ENCODE measurements at regions not wholly inside any gene's neighbourhood (a gene's known extent, or its start where the extent isn't known, plus 50 kb on each side); places are given as distances from the start of the nearest gene placed in this dataset.
A peak's percentile ranks its signal among the peaks of the same experiment; 100 is the strongest.
"Not testable (repeated sequence)": the region's sequence is repeated elsewhere in the genome, so short reads cannot be mapped to it uniquely, and the experiment has no call there.

DNA sequence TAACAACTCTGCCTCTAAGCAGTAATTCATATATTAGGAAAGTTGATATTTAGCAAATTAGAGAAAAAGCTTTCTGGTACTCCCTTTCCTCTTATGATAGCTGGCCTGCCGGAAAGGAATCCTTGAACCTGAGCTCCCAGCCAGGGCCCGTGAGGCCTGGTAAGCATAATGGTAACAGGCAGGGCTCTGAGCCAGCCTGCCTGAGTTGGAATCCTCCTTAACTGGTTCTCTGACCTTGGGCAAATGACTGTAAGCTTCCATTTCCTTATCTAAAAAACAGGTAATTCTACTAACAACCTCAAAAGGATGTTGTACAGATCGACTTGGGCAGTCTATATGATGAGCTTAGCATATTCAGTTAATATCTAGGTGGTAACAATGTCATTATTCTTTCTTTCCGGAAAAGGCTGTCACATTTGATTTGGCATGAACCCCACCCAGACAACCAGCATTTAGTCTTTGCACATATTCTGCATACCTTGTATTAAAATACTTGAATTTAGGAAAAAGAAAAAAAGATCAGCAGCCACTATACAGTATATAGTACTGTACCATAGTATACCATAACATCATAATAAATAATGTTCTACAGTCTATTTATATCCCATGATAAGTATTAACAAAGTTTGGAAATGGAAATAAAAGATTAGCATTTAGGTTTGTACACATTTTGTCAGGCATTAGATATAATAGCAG is 55.7 kb upstream of the MAP3K1 start:
- BruUV-seq (replicated peaks) = no TSS peak
- ChIA-PET POLR2A (interaction anchor here (0.6 to 1.1 kb wide), 2 partner anchors 11 to 227 kb away, joined by 3 to 4 read pairs; no protein-coding TSS in a partner anchor), CTCF (interaction anchor here (1.1 kb wide), 1 partner anchor 20 kb away, joined by 3 read pairs; no protein-coding TSS in a partner anchor)
- no peaks in the 10 kb centered on the region for H3K27me3 Mint-ChIP-seq (ENCODE audit: insufficient read depth, unreplicated experiment)
- H3K9me3 Mint-ChIP-seq (ENCODE audit: unreplicated experiment) = no peaks in the 10 kb centered on the region
- DNase-seq (ENCODE audit: unreplicated experiment) = no peak
- no peak overlapping the region for H3K27ac Mint-ChIP-seq (ENCODE audit: low read depth, unreplicated experiment)
- peaks cover 21% of the 10 kb centered on the region for H3K4me1 Mint-ChIP-seq (ENCODE audit: insufficient read depth, unreplicated experiment)
- TF ChIP-seq, protein P1, sequence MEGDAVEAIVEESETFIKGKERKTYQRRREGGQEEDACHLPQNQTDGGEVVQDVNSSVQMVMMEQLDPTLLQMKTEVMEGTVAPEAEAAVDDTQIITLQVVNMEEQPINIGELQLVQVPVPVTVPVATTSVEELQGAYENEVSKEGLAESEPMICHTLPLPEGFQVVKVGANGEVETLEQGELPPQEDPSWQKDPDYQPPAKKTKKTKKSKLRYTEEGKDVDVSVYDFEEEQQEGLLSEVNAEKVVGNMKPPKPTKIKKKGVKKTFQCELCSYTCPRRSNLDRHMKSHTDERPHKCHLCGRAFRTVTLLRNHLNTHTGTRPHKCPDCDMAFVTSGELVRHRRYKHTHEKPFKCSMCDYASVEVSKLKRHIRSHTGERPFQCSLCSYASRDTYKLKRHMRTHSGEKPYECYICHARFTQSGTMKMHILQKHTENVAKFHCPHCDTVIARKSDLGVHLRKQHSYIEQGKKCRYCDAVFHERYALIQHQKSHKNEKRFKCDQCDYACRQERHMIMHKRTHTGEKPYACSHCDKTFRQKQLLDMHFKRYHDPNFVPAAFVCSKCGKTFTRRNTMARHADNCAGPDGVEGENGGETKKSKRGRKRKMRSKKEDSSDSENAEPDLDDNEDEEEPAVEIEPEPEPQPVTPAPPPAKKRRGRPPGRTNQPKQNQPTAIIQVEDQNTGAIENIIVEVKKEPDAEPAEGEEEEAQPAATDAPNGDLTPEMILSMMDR (IDR thresholded peaks at IDR 0.05; ENCODE audit: unreplicated experiment) = no peak
- H3K4me3 Mint-ChIP-seq (ENCODE audit: unreplicated experiment) = no peak overlapping the region
- H3K36me3 Mint-ChIP-seq (ENCODE audit: insufficient read depth, unreplicated experiment) = no peaks in the 10 kb centered on the region
- intact Hi-C loops (cut with micrococcal nuclease) = no loop called here

DNA sequence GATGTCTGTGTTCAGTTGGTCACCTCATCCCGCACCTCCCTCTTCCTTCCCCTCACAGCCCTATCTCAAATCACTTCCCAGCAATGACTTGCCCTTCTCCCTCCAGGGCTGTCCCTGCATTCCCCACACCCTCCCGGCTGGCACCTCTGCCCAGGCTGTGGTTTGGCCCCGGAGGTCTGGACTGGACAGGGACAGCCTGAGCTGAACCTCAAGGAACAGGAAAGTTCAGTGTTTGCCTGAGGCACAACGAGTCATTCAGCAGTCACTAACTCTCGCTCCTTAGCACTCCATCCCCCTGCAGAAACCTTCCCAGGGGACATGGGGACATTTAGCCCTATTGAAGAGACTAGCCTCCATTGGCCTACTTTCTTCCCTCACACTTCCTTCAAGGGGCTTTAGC is 58.3 kb upstream of the MAP3K1 start:
- peak overlapping the region; percentile 61 for H3K27ac Mint-ChIP-seq (ENCODE audit: low read depth, unreplicated experiment)
- DNase-seq (ENCODE audit: unreplicated experiment) = peak; percentile 31
- ChIA-PET CTCF (interaction anchor here (0.6 kb wide), 1 partner anchor 685 kb away, joined by 3 read pairs; no protein-coding TSS in a partner anchor), POLR2A (no interaction called here)
- BruUV-seq (replicated peaks) = no TSS peak
- peaks cover 9% of the 10 kb centered on the region for H3K4me1 Mint-ChIP-seq (ENCODE audit: insufficient read depth, unreplicated experiment)
- no peak overlapping the region for H3K4me3 Mint-ChIP-seq (ENCODE audit: unreplicated experiment)
- no peaks in the 10 kb centered on the region for H3K9me3 Mint-ChIP-seq (ENCODE audit: unreplicated experiment)
- H3K36me3 Mint-ChIP-seq (ENCODE audit: insufficient read depth, unreplicated experiment) = no peaks in the 10 kb centered on the region
- H3K27me3 Mint-ChIP-seq (ENCODE audit: insufficient read depth, unreplicated experiment) = no peaks in the 10 kb centered on the region
- TF ChIP-seq, protein P1 (IDR thresholded peaks at IDR 0.05; ENCODE audit: unreplicated experiment) = no peak
- intact Hi-C loops (cut with micrococcal nuclease) = no loop called here

GRCh38 chr5:56755036-56755555 is 60.3 kb upstream of the MAP3K1 start:
- Mint-ChIP-seq H3K27ac (ENCODE audit: low read depth, unreplicated experiment) (no peak overlapping the region), H3K4me3 (ENCODE audit: unreplicated experiment) (no peak overlapping the region), H3K9me3 (ENCODE audit: unreplicated experiment) (no peaks in the 10 kb centered on the region), H3K36me3 (ENCODE audit: insufficient read depth, unreplicated experiment) (peaks cover 5% of the 10 kb centered on the region), H3K4me1 (ENCODE audit: insufficient read depth, unreplicated experiment) (peaks cover 9% of the 10 kb centered on the region), H3K27me3 (ENCODE audit: insufficient read depth, unreplicated experiment) (no peaks in the 10 kb centered on the region)
- intact Hi-C loops (cut with micrococcal nuclease) = no loop called here
- ChIA-PET CTCF (interaction anchor here (0.6 kb wide), 1 partner anchor 431 kb away, joined by 4 read pairs; no protein-coding TSS in a partner anchor), POLR2A (no interaction called here)
- TF ChIP-seq, protein P1 (IDR thresholded peaks at IDR 0.05; ENCODE audit: unreplicated experiment) = no peak
- BruUV-seq (replicated peaks) = no TSS peak
- no peak for DNase-seq (ENCODE audit: unreplicated experiment)

DNA sequence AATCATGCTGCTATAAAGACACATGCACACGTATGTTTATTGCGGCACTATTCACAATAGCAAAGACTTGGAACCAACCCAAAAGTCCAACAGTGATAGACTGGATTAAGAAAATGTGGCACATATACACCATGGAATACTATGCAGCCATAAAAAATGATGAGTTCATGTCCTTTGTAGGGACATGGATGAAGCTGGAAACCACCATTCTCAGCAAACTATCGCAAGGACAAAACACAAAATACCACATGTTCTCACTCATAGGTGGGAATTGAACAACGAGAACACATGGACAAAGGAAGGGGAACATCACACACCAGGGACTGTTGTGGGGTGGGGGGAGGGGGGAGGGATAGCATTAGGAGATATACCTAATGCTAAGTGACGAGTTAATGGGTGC is 61.8 kb upstream of the MAP3K1 start:
- H3K27ac Mint-ChIP-seq (ENCODE audit: low read depth, unreplicated experiment); intact Hi-C loops (cut with micrococcal nuclease); H3K4me3 Mint-ChIP-seq (ENCODE audit: unreplicated experiment); POLR2A ChIA-PET; H3K4me1 Mint-ChIP-seq (ENCODE audit: insufficient read depth, unreplicated experiment); DNase-seq (ENCODE audit: unreplicated experiment); BruUV-seq (replicated peaks); H3K27me3 Mint-ChIP-seq (ENCODE audit: insufficient read depth, unreplicated experiment); H3K36me3 Mint-ChIP-seq (ENCODE audit: insufficient read depth, unreplicated experiment); H3K9me3 Mint-ChIP-seq (ENCODE audit: unreplicated experiment): not testable (repeated sequence)
- CTCF ChIA-PET = interaction anchor here (0.6 to 0.7 kb wide), 2 partner anchors 46 to 168 kb away, joined by 4 to 5 read pairs; no protein-coding TSS in a partner anchor

Measured in MCF 10A (cell line).